ENCODE measurements at regions not wholly inside any gene's neighbourhood (a gene's known extent, or its start where the extent isn't known, plus 50 kb on each side); places are given as distances from the start of the nearest gene placed in this dataset.
A peak's percentile ranks its signal among the peaks of the same experiment; 100 is the strongest.

DNA sequence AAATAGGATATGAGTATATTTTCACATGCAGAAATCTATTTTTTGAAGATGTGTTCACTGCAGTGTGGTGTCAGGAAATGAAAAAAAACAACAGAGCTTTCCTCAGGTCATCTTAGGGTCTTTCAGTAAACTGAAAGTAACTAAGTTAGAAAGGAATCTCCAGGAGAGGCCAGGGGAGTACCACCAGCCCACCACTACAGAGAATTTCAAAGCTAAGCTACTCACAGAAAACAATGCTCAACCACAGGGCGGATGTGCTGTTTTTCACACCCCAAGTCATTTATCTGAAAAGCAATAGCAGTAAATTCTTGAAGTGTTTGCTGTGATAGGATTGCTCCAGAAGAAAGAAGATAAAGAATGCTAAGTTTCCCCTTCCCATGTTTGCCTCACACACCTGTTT, 79.0 kb downstream of the IFNG start:
- ChIA-PET SMC1A (ENCODE audit: uncharacterized antibody, unreplicated experiment) (no interaction called here), RAD21 (ENCODE audit: unreplicated experiment) (no interaction called here), POLR2A (no interaction called here), CTCF (no interaction called here)
- no peaks in the 10 kb centered on the region for H3K4me1 ChIP-seq (ENCODE audit: control insufficient read depth, insufficient read depth, low read length)
- H3K4me3 ChIP-seq = no peak overlapping the region
- H2AFZ ChIP-seq (ENCODE audit: control insufficient read depth, low read depth, low read length) = no peak overlapping the region
- H3K9me3 ChIP-seq (replicated peaks; ENCODE audit: control insufficient read depth, insufficient read depth, low read length) = peaks cover 2% of the 10 kb centered on the region; the same call in 2 of the 3 replicates
- TF ChIP-seq RUNX3 (IDR thresholded peaks at IDR 0.05; ENCODE audit: low read length) = peak; percentile 72
- peak in 1 of 2 experiments; percentile 16; a peak in 1 of 4 replicates for TF ChIP-seq BHLHE40 (IDR thresholded peaks at IDR 0.05; ENCODE audit: borderline replicate concordance in 1 of 2, low read depth in 2 of 2, low read length in 1 of 2)
- TF ChIP-seq KDM1A (IDR thresholded peaks at IDR 0.05; ENCODE audit: borderline replicate concordance) = no peak
- 0 out of 2 replicates have a peak, but pooled peaks have one; percentile 34 for TF ChIP-seq NFIC (IDR thresholded peaks at IDR 0.05; ENCODE audit: low read depth, low read length)
- no peak for DNase-seq (ENCODE audit: low read depth, low spot score)
- FAIRE-seq = no peak
- ATAC-seq = peak; percentile 62
- no peaks in the 10 kb centered on the region for H4K20me1 ChIP-seq (ENCODE audit: control insufficient read depth, insufficient read depth)
- H3K27ac ChIP-seq (ENCODE audit: control insufficient read depth, insufficient read depth) = no peak overlapping the region
- 100% methylated on average over 1 of the region's 1 CpG for WGBS (ENCODE audit: insufficient coverage, insufficient replicate concordance, low lambda C conversion rate, missing lambda C conversion rate)
- H3K9ac ChIP-seq (ENCODE audit: control insufficient read depth, insufficient read depth, low read length) = no peak overlapping the region
- H3K27me3 ChIP-seq (replicated peaks in 1 of 2; ENCODE audit: control insufficient read depth in 2 of 2, insufficient read depth in 2 of 2, low read length in 1 of 2) = no peaks in the 10 kb centered on the region
- no peak overlapping the region for H3K4me2 ChIP-seq (ENCODE audit: control insufficient read depth, insufficient read depth)
- intact Hi-C loops (cut with micrococcal nuclease; ENCODE audit: unreplicated experiment) (no loop called here), in situ Hi-C loops (cut with MboI) (no loop called here)
- H3K79me2 ChIP-seq (ENCODE audit: control insufficient read depth, insufficient read depth, low read length) = no peaks in the 10 kb centered on the region
- no TSS peak for BruUV-seq (replicated peaks)
- no peaks in the 10 kb centered on the region for H3K36me3 ChIP-seq (ENCODE audit: control insufficient read depth in 2 of 2, insufficient read depth in 2 of 2, low read length in 1 of 2)

DNA sequence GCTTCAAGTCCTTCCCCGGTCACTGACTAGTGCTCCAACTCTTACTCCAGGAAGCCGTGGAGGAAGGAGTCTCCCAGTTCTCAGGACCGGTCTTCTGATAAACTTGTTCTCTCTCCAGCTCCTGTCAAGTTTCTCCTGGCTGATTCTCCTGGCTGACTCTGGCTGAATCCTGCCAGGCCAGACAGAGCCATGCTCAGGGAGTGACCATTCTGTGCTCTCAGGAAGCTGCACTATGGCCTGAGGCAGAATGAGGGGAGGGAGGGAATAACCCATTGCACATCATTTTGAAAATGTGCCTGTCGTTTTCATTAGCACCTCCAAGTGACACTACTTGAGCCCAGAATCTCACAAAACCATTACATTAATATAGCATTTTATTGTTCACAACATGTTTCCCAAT, 80.8 kb downstream of the IFNG start:
- TF ChIP-seq, protein P1, sequence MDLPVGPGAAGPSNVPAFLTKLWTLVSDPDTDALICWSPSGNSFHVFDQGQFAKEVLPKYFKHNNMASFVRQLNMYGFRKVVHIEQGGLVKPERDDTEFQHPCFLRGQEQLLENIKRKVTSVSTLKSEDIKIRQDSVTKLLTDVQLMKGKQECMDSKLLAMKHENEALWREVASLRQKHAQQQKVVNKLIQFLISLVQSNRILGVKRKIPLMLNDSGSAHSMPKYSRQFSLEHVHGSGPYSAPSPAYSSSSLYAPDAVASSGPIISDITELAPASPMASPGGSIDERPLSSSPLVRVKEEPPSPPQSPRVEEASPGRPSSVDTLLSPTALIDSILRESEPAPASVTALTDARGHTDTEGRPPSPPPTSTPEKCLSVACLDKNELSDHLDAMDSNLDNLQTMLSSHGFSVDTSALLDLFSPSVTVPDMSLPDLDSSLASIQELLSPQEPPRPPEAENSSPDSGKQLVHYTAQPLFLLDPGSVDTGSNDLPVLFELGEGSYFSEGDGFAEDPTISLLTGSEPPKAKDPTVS (IDR thresholded peaks at IDR 0.05; ENCODE audit: low read depth, low read length) = no peak
- no peak for TF ChIP-seq BRCA1 (IDR thresholded peaks at IDR 0.05; ENCODE audit: low read depth, low read length)
- no peak for ATAC-seq
- ChIA-PET CTCF (interaction anchor here (0.7 kb wide), 1 partner anchor 30 kb away, joined by 3 read pairs; no protein-coding TSS in a partner anchor), SMC1A (ENCODE audit: uncharacterized antibody, unreplicated experiment) (interaction anchor here (0.9 to 1.9 kb wide), 2 partner anchors 10 to 75 kb away, joined by 5 to 7 read pairs; no protein-coding TSS in a partner anchor), RAD21 (ENCODE audit: unreplicated experiment) (interaction anchor here (0.5 to 1.1 kb wide), 2 partner anchors 38 to 723 kb away, joined by 3 to 4 read pairs; no protein-coding TSS in a partner anchor), POLR2A (no interaction called here)
- H2AFZ ChIP-seq (ENCODE audit: control insufficient read depth, low read depth, low read length) = no peak overlapping the region
- in situ Hi-C loops (cut with MboI) = no loop called here
- H3K27ac ChIP-seq (ENCODE audit: control insufficient read depth, insufficient read depth) = no peak overlapping the region
- no peaks in the 10 kb centered on the region for H4K20me1 ChIP-seq (ENCODE audit: control insufficient read depth, insufficient read depth)
- WGBS (ENCODE audit: insufficient coverage, insufficient replicate concordance, low lambda C conversion rate, missing lambda C conversion rate) = 57% methylated on average over 4 of the region's 4 CpGs
- no peaks in the 10 kb centered on the region for H3K79me2 ChIP-seq (ENCODE audit: control insufficient read depth, insufficient read depth, low read length)
- FAIRE-seq = no peak
- H3K36me3 ChIP-seq (ENCODE audit: control insufficient read depth in 2 of 2, insufficient read depth in 2 of 2, low read length in 1 of 2) = no peaks in the 10 kb centered on the region
- H3K4me3 ChIP-seq = no peak overlapping the region
- DNase-seq (ENCODE audit: low read depth, low spot score) = no peak
- BruUV-seq (replicated peaks) = no TSS peak
- peaks cover 2% of the 10 kb centered on the region; the same call in 2 of the 3 replicates for H3K9me3 ChIP-seq (replicated peaks; ENCODE audit: control insufficient read depth, insufficient read depth, low read length)
- intact Hi-C loops (cut with micrococcal nuclease; ENCODE audit: unreplicated experiment) = no loop called here
- H3K4me2 ChIP-seq (ENCODE audit: control insufficient read depth, insufficient read depth) = no peak overlapping the region
- no peak overlapping the region for H3K9ac ChIP-seq (ENCODE audit: control insufficient read depth, insufficient read depth, low read length)
- H3K4me1 ChIP-seq (ENCODE audit: control insufficient read depth, insufficient read depth, low read length) = no peaks in the 10 kb centered on the region
- H3K27me3 ChIP-seq (replicated peaks in 1 of 2; ENCODE audit: control insufficient read depth in 2 of 2, insufficient read depth in 2 of 2, low read length in 1 of 2) = no peaks in the 10 kb centered on the region
